HepG2 (cell line): ENCODE measurements at regions not wholly inside any gene's neighbourhood (a gene's known extent, or its start where the extent isn't known, plus 50 kb on each side); places are given as distances from the start of the nearest gene placed in this dataset.

ENCODE experiments used
- ATAC-seq: fragments of 200-7000 bp; cut with Tn5 transposase; 3 replicates; pipeline ENCODE4 v1.9.1; 2020; ENCODE audit warnings: mild to moderate bottlenecking, moderate library complexity
- BruUV-seq: library from RNA; stranded (reverse); fragments of 400-500 nt; replicated peaks from 2 replicates; lab custom pipeline; 2021; lab: Mats Ljungman, UMichigan
- CTCF ChIA-PET: fragments of 300-600 bp; formaldehyde crosslinking; extraction: SDS; loops from one replicate; lab custom pipeline; 2021; ENCODE audit warnings: low total read pairs, inconsistent platforms, low intra/inter-chr PET ratio; lab: Yijun Ruan, JAX
- POLR2A ChIA-PET: fragments of 350-600 bp; sonication (Branson Sonifier 250); formaldehyde crosslinking; loops from one replicate; lab custom pipeline; 2020; ENCODE audit warnings: antibody characterized with exemption, inconsistent platforms; lab: Yijun Ruan, JAX
- DNase-seq: peaks from one replicate; pipeline ENCODE4 v3.0.0-alpha.2; 2015; ENCODE audit warnings: low spot score
- FAIRE-seq: peaks from 3 replicates; lab custom pipeline; 2011; peaks lifted over from hg19 to GRCh38; lab: Jason Lieb, UNC
- H2AFZ ChIP-seq: one replicate; pipeline ENCODE4 v1.6.1; 2011; ENCODE audit warnings: low read length, inconsistent platforms
- H3K27ac ChIP-seq: fragments of 300-600 bp; 3 replicates; pipeline ENCODE4 v1.8.0; 2011; ENCODE audit warnings: mixed run types, mild to moderate bottlenecking, mixed read lengths, low read length, inconsistent platforms; ENCODE audit not compliant: insufficient read depth; ENCODE audit errors: extremely low read length
- H3K27me3 ChIP-seq, 2 experiments: fragments of 200-600 bp in 1 of 2; 2 replicates in 1 of 2; 3 replicates in 1 of 2; pipeline versions ENCODE4 v1.6.0 to v1.8.0; 2011; ENCODE audit warnings: low read length in 2 of 2, mild to moderate bottlenecking in 2 of 2, moderate library complexity in 2 of 2, inconsistent platforms in 1 of 2; ENCODE audit not compliant: insufficient read depth in 2 of 2, control insufficient read depth in 1 of 2
- H3K36me3 ChIP-seq, 2 experiments: fragments of 200-600 bp in 1 of 2; replicated peaks in 1 of 2; 2 replicates in 1 of 2; 3 replicates in 1 of 2; pipeline versions ENCODE4 v1.5.1 to v1.8.0; 2011; ENCODE audit warnings: low read length in 2 of 2, inconsistent platforms in 1 of 2; ENCODE audit not compliant: insufficient read depth in 2 of 2, control insufficient read depth in 1 of 2
- H3K4me1 ChIP-seq: 2 replicates; pipeline ENCODE4 v1.5.1; 2012; ENCODE audit warnings: low read length, inconsistent platforms; ENCODE audit not compliant: insufficient read depth
- H3K4me2 ChIP-seq: 2 replicates; pipeline ENCODE4 v1.6.0; 2011; ENCODE audit warnings: low read depth, low read length, inconsistent platforms
- H3K4me3 ChIP-seq, 3 experiments: fragments of 200-600 bp in 1 of 3; sonication (generic), shearing (Covaris generic) in 1 of 3; replicated peaks in 1 of 3; 2 replicates each; pipeline ENCODE4 v1.5.1; 2011 to 2016; ENCODE audit warnings: low read length in 3 of 3, inconsistent platforms in 2 of 3, low read depth in 2 of 3, mild to moderate bottlenecking in 2 of 3, control low read depth in 1 of 3, mixed read lengths in 1 of 3; ENCODE audit not compliant: insufficient read depth in 1 of 3
- H3K79me2 ChIP-seq: one replicate; pipeline ENCODE4 v1.6.1; 2011; ENCODE audit warnings: low read length, inconsistent platforms; ENCODE audit not compliant: insufficient read depth
- H3K9ac ChIP-seq: 2 replicates; pipeline ENCODE4 v1.6.0; 2011; ENCODE audit warnings: mild to moderate bottlenecking, low read depth, low read length, inconsistent platforms; ENCODE audit not compliant: insufficient read depth
- H3K9me3 ChIP-seq: 2 replicates; pipeline ENCODE4 v1.5.1; 2012; ENCODE audit warnings: mild to moderate bottlenecking, low read length
- H4K20me1 ChIP-seq: 2 replicates; pipeline ENCODE4 v1.6.0; 2011; ENCODE audit warnings: inconsistent platforms, mild to moderate bottlenecking, low read length, moderate library complexity; ENCODE audit not compliant: insufficient read depth
- KAT2B ChIP-seq: fragments of 150-350 bp; IDR thresholded peaks from 2 replicates; pipeline ENCODE4 v1.6.1; 2014; ENCODE audit warnings: low read depth, low read length, borderline replicate concordance
- SATB2 ChIP-seq: sonication (generic); formaldehyde crosslinking; IDR thresholded peaks from 2 replicates; pipeline ENCODE4 v1.5.0; 2020; ENCODE audit warnings: missing genetic modification reagents
- SIX1 ChIP-seq: sonication (generic); formaldehyde crosslinking; IDR thresholded peaks from 2 replicates; pipeline ENCODE4 v1.4.0; 2020; ENCODE audit warnings: missing genetic modification reagents, borderline replicate concordance
- ZNF20 ChIP-seq: sonication (generic); formaldehyde crosslinking; IDR thresholded peaks from 2 replicates; pipeline ENCODE4 v1.4.0; 2020; ENCODE audit warnings: mild to moderate bottlenecking, moderate library complexity, missing genetic modification reagents
- ZNF460 ChIP-seq: sonication (generic); formaldehyde crosslinking; IDR thresholded peaks from 2 replicates; pipeline ENCODE4 v1.5.1; 2020; ENCODE audit warnings: missing genetic modification reagents, mild to moderate bottlenecking, borderline replicate concordance
- ZNF558 ChIP-seq: sonication (generic); formaldehyde crosslinking; IDR thresholded peaks from 2 replicates; pipeline ENCODE4 v1.9.0; 2022; ENCODE audit warnings: mild to moderate bottlenecking, missing genetic modification reagents, borderline replicate concordance
- WGBS: methylation state at CpG from one replicate; pipeline ENCODE4 v1.1.6; 2017; ENCODE audit warnings: low lambda C conversion rate; 5-methylcytosine and 5-hydroxymethylcytosine counted together
- in situ Hi-C: cut with HindIII; loops from 2 replicates; pipeline ENCODE4 v1.10.0; 2017; ENCODE audit warnings: low pct_unique_long_range_greater_than_20kb; ENCODE audit not compliant: extremely low pct_ligation_motif_present
- intact Hi-C: fragments of 100-400 bp; cut with micrococcal nuclease; formaldehyde crosslinking; loops from one replicate; pipeline ENCODE4 v1.10.0; 2022; ENCODE audit not compliant: unreplicated experiment
- TF ChIP-seq, protein P1 (sequence below): IDR thresholded peaks from 2 replicates; pipeline ENCODE4 v1.6.1; 2016; ENCODE audit warnings: low read depth, missing genetic modification reagents, missing compliant biosample characterization
- TF ChIP-seq, protein P2 (sequence below): sonication (generic); formaldehyde crosslinking; IDR thresholded peaks from 2 replicates; pipeline ENCODE4 v1.5.1; 2020; ENCODE audit warnings: missing genetic modification reagents, mild to moderate bottlenecking, borderline replicate concordance

DNA sequence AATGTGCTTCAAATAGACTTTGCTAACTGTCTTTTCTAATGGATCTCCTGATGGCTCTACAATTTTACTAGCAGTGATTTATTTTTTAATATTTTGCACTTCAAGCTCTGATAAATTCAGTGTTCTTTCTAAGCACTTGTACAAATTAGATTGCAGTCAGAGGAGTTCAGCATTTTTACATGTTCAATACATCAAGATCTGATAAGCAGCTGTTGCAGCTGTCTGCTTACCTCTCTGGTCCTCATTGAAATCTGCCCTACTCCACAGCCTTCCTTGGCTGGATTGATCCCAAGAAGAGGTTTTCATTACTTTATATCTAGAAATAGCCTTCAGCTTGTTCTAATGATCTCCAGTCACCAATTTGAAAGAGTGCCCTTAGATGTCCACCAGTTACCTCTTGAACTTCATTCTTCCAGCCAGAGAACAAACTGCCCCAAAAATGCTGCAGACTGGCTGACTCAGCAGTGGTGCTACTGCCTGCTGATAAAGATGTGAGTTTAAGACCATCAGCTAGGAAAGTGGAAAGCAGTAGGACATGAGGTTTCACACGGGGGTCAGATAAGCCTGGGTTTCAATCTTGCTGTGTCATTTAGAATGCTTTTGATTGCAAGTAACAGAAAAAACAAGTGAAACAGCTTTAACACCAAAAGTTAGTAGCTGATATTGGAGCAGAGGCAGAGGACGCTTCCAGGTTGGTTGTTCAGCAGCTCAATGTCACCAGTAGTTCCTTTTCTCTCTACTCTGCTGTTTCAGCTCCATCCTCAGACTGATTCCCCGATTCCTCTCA, 350.9 kb upstream of the NPVF start (continued):
- TF ChIP-seq, protein P1, sequence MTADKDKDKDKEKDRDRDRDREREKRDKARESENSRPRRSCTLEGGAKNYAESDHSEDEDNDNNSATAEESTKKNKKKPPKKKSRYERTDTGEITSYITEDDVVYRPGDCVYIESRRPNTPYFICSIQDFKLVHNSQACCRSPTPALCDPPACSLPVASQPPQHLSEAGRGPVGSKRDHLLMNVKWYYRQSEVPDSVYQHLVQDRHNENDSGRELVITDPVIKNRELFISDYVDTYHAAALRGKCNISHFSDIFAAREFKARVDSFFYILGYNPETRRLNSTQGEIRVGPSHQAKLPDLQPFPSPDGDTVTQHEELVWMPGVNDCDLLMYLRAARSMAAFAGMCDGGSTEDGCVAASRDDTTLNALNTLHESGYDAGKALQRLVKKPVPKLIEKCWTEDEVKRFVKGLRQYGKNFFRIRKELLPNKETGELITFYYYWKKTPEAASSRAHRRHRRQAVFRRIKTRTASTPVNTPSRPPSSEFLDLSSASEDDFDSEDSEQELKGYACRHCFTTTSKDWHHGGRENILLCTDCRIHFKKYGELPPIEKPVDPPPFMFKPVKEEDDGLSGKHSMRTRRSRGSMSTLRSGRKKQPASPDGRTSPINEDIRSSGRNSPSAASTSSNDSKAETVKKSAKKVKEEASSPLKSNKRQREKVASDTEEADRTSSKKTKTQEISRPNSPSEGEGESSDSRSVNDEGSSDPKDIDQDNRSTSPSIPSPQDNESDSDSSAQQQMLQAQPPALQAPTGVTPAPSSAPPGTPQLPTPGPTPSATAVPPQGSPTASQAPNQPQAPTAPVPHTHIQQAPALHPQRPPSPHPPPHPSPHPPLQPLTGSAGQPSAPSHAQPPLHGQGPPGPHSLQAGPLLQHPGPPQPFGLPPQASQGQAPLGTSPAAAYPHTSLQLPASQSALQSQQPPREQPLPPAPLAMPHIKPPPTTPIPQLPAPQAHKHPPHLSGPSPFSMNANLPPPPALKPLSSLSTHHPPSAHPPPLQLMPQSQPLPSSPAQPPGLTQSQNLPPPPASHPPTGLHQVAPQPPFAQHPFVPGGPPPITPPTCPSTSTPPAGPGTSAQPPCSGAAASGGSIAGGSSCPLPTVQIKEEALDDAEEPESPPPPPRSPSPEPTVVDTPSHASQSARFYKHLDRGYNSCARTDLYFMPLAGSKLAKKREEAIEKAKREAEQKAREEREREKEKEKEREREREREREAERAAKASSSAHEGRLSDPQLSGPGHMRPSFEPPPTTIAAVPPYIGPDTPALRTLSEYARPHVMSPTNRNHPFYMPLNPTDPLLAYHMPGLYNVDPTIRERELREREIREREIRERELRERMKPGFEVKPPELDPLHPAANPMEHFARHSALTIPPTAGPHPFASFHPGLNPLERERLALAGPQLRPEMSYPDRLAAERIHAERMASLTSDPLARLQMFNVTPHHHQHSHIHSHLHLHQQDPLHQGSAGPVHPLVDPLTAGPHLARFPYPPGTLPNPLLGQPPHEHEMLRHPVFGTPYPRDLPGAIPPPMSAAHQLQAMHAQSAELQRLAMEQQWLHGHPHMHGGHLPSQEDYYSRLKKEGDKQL, result no peak
- TF ChIP-seq ZNF20, result no peak

DNA sequence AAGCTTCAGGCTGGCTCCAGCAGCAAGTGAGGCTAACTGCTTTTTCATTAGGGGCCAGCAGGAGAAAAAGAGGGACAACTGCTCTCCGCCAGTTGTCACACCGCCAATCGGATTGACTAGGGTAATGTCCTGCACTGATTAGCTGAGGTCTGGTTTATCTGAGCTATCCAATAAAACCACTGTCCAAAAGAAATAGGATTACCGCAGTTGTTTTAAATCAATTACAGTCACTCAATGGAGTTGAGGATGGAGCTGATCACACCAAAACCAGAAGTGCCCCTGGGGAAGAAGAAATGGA, 351.4 kb upstream of the NPVF start:
- FAIRE-seq, result no peak
- DNase-seq, result no peak
- Histone ChIP-seq H3K27ac (no peak overlapping the region), H3K4me2 (no peak overlapping the region), H3K36me3 (no peaks in the 10 kb centered on the region), H3K4me1 (no peaks in the 10 kb centered on the region), H3K9me3 (no peaks in the 10 kb centered on the region), H3K79me2 (no peaks in the 10 kb centered on the region), H3K27me3 (no peaks in the 10 kb centered on the region), H2AFZ (no peak overlapping the region), H3K4me3 (no peak overlapping the region), H3K9ac (no peak overlapping the region), H4K20me1 (no peaks in the 10 kb centered on the region)
- no peak for TF ChIP-seq ZNF460 (CRISPR knock-in tag)
- TF ChIP-seq SATB2 (CRISPR knock-in tag), result no peak
- no peak for TF ChIP-seq KAT2B
- no peak for TF ChIP-seq SIX1 (CRISPR knock-in tag)
- TF ChIP-seq ZNF558 (CRISPR knock-in tag), result no peak
- TF ChIP-seq, protein P2, sequence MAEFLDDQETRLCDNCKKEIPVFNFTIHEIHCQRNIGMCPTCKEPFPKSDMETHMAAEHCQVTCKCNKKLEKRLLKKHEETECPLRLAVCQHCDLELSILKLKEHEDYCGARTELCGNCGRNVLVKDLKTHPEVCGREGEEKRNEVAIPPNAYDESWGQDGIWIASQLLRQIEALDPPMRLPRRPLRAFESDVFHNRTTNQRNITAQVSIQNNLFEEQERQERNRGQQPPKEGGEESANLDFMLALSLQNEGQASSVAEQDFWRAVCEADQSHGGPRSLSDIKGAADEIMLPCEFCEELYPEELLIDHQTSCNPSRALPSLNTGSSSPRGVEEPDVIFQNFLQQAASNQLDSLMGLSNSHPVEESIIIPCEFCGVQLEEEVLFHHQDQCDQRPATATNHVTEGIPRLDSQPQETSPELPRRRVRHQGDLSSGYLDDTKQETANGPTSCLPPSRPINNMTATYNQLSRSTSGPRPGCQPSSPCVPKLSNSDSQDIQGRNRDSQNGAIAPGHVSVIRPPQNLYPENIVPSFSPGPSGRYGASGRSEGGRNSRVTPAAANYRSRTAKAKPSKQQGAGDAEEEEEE (CRISPR knock-in tag), result no peak
- POLR2A ChIA-PET, result no interaction called here
- CTCF ChIA-PET, result no interaction called here
- intact Hi-C loops, result no loop called here
- in situ Hi-C loops, result loop anchor here (10.0 kb wide), 1 partner anchor 195 kb away; no protein-coding TSS in a partner anchor
- ATAC-seq, result no peak
- no TSS peak for BruUV-seq
- 96% methylated on average over 4 of the region's 4 CpGs for WGBS
